GM12878 (cell line): ENCODE measurements at regions not wholly inside any gene's neighbourhood (a gene's known extent, or its start where the extent isn't known, plus 50 kb on each side); places are given as distances from the start of the nearest gene placed in this dataset.

Source experiments
- ATAC-seq: fragments of 200-7000 bp; cut with Tn5 transposase; 3 replicates; pipeline ENCODE4 v1.9.1; 2020; ENCODE audit warnings: mild to moderate bottlenecking, moderate library complexity
- BruUV-seq: library from RNA; stranded (reverse); fragments of 400-500 nt; replicated peaks from 2 replicates; lab custom pipeline; 2021; lab: Mats Ljungman, UMichigan
- CTCF ChIA-PET: fragments of 300-600 bp; sonication (Branson Sonifier 250); formaldehyde crosslinking; extraction: SDS; loops from one replicate; lab custom pipeline; 2021; ENCODE audit warnings: inconsistent platforms; lab: Yijun Ruan, JAX
- POLR2A ChIA-PET: fragments of 350-600 bp; formaldehyde crosslinking; extraction: SDS; loops from one replicate; lab custom pipeline; 2021; ENCODE audit warnings: inconsistent platforms; lab: Charles Lee
- RAD21 ChIA-PET: fragments of 300-600 bp; sonication (Branson Sonifier 250); formaldehyde crosslinking; loops from one replicate; lab custom pipeline; 2023; ENCODE audit warnings: antibody characterized with exemption; ENCODE audit not compliant: unreplicated experiment; lab: Charles Lee
- SMC1A ChIA-PET: fragments of 300-600 bp; sonication (Branson Sonifier 250); formaldehyde crosslinking; loops from one replicate; lab custom pipeline; 2023; ENCODE audit not compliant: unreplicated experiment, uncharacterized antibody; lab: Charles Lee
- DNase-seq: peaks from one replicate; pipeline ENCODE4 v3.0.0-alpha.2; 2011; ENCODE audit warnings: low read depth, low spot score
- FAIRE-seq: peaks from 3 replicates; lab custom pipeline; 2011; peaks lifted over from hg19 to GRCh38; lab: Jason Lieb, UNC
- H2AFZ ChIP-seq: 2 replicates; pipeline ENCODE4 v1.6.0; 2011; ENCODE audit warnings: low read depth, low read length, control low read depth; ENCODE audit not compliant: control insufficient read depth
- H3K27ac ChIP-seq: 2 replicates; pipeline ENCODE4 v1.5.1; 2011; ENCODE audit warnings: control low read depth; ENCODE audit not compliant: control insufficient read depth, insufficient read depth
- H3K27me3 ChIP-seq, 2 experiments: replicated peaks in 1 of 2; 2 replicates each; pipeline versions ENCODE4 v1.6.0 to v1.6.1; 2011; ENCODE audit warnings: low read length in 1 of 2; ENCODE audit not compliant: control insufficient read depth in 2 of 2, insufficient read depth in 2 of 2
- H3K36me3 ChIP-seq, 2 experiments: 2 replicates each; pipeline ENCODE4 v1.5.1; 2011; ENCODE audit warnings: low read length in 1 of 2; ENCODE audit not compliant: control insufficient read depth in 2 of 2, insufficient read depth in 2 of 2
- H3K4me1 ChIP-seq: 2 replicates; pipeline ENCODE4 v1.6.1; 2011; ENCODE audit warnings: mild to moderate bottlenecking, low read length, moderate library complexity, mixed read lengths; ENCODE audit not compliant: control insufficient read depth, insufficient read depth
- H3K4me2 ChIP-seq: 2 replicates; pipeline ENCODE4 v1.6.0; 2011; ENCODE audit warnings: control low read depth; ENCODE audit not compliant: control insufficient read depth, insufficient read depth
- H3K4me3 ChIP-seq: fragments of 200-600 bp; sonication (generic); 2 replicates; pipeline ENCODE4 v1.5.1; 2016
- H3K79me2 ChIP-seq: 2 replicates; pipeline ENCODE4 v1.6.0; 2011; ENCODE audit warnings: low read length; ENCODE audit not compliant: control insufficient read depth, insufficient read depth
- H3K9ac ChIP-seq: 2 replicates; pipeline ENCODE4 v1.8.0; 2011; ENCODE audit warnings: low read length, control low read depth, mixed read lengths; ENCODE audit not compliant: control insufficient read depth, insufficient read depth
- H3K9me3 ChIP-seq: replicated peaks from 3 replicates; pipeline ENCODE4 v1.5.1; 2011; ENCODE audit warnings: mild to moderate bottlenecking, low read length; ENCODE audit not compliant: control insufficient read depth, insufficient read depth
- H4K20me1 ChIP-seq: 2 replicates; pipeline ENCODE4 v1.6.0; 2011; ENCODE audit not compliant: control insufficient read depth, insufficient read depth
- CHD1 ChIP-seq: IDR thresholded peaks from 2 replicates; pipeline ENCODE4 v1.6.1; 2012; ENCODE audit warnings: low read depth, low read length, improper control_type of control experiment
- HSF1 ChIP-seq: fragments of 150-350 bp; IDR thresholded peaks from 2 replicates; pipeline ENCODE4 v1.6.1; 2014; ENCODE audit warnings: mild to moderate bottlenecking, low read depth, low read length
- JUND ChIP-seq: IDR thresholded peaks from 2 replicates; pipeline ENCODE4 v1.6.1; 2012; ENCODE audit warnings: low read depth, mild to moderate bottlenecking, low read length, improper control_type of control experiment, moderate library complexity
- MEF2A ChIP-seq: IDR thresholded peaks from 2 replicates; pipeline ENCODE4 v1.6.1; 2011; ENCODE audit warnings: low read depth, mild to moderate bottlenecking, low read length, moderate library complexity; ENCODE audit not compliant: insufficient read depth
- NBN ChIP-seq: fragments of 450-650 bp; IDR thresholded peaks from 2 replicates; pipeline ENCODE4 v1.6.1; 2016
- NFYB ChIP-seq: IDR thresholded peaks from 2 replicates; pipeline ENCODE4 v1.6.1; 2011; ENCODE audit warnings: low read depth, mild to moderate bottlenecking, low read length, improper control_type of control experiment, moderate library complexity; ENCODE audit not compliant: insufficient read depth
- NRF1 ChIP-seq: conservative IDR thresholded peaks from 2 replicates; pipeline ENCODE4 v1.6.1; 2011; ENCODE audit warnings: mild to moderate bottlenecking, low read depth, low read length, improper control_type of control experiment
- PBX3 ChIP-seq: IDR thresholded peaks from 2 replicates; pipeline ENCODE4 v1.6.1; 2011; ENCODE audit warnings: mild to moderate bottlenecking, low read depth, low read length, moderate library complexity; ENCODE audit not compliant: insufficient replicate concordance
- REST ChIP-seq: IDR thresholded peaks from 2 replicates; pipeline ENCODE4 v1.6.1; 2012; ENCODE audit warnings: mild to moderate bottlenecking, low read depth, low read length
- SKIL ChIP-seq: fragments of 450-650 bp; IDR thresholded peaks from 2 replicates; pipeline ENCODE4 v1.6.1; 2017; ENCODE audit warnings: mild to moderate bottlenecking, low read depth, inconsistent platforms; ENCODE audit not compliant: poor library complexity, severe bottlenecking
- STAT1 ChIP-seq: fragments of 450-650 bp; conservative IDR thresholded peaks from 2 replicates; pipeline ENCODE4 v1.6.1; 2014; ENCODE audit warnings: antibody characterized with exemption, mild to moderate bottlenecking
- YBX1 ChIP-seq: fragments of 450-650 bp; IDR thresholded peaks from 2 replicates; pipeline ENCODE4 v1.6.1; 2016; ENCODE audit warnings: antibody characterized with exemption
- YY1 ChIP-seq: IDR thresholded peaks from 2 replicates; pipeline ENCODE4 v1.6.1; 2011; ENCODE audit warnings: low read depth, mild to moderate bottlenecking, low read length
- ZNF207 ChIP-seq: fragments of 450-650 bp; IDR thresholded peaks from 2 replicates; pipeline ENCODE4 v1.6.1; 2014; ENCODE audit warnings: antibody characterized with exemption, mild to moderate bottlenecking, borderline replicate concordance
- WGBS: methylation state at CpG from one replicate; pipeline ENCODE4 v1.1.6; 2016; ENCODE audit warnings: low lambda C conversion rate; ENCODE audit not compliant: insufficient replicate concordance, insufficient coverage; ENCODE audit errors: missing lambda C conversion rate; 5-methylcytosine and 5-hydroxymethylcytosine counted together
- in situ Hi-C: fragments of 300-500 bp; cut with MboI; formaldehyde crosslinking; loops from 9 replicates; pipeline ENCODE4 v1.14.3; 2018; ENCODE audit warnings: mixed read lengths
- intact Hi-C: fragments of 100-400 bp; cut with micrococcal nuclease; formaldehyde crosslinking; loops from one replicate; pipeline ENCODE4 v1.14.2; 2022; ENCODE audit not compliant: unreplicated experiment

- no TSS peak for BruUV-seq
- DNase-seq (no peak), FAIRE-seq (no peak), ATAC-seq (no peak)
- H3K4me3 ChIP-seq, result no peak overlapping the region
- WGBS, result 13% methylated on average over 2 of the region's 2 CpGs
- intact Hi-C loops, result no loop called here
- ChIA-PET CTCF (no interaction called here), RAD21 (no interaction called here), POLR2A (no interaction called here), SMC1A (no interaction called here)
- no peaks in the 10 kb centered on the region for H3K4me1 ChIP-seq
- no peak overlapping the region for H3K4me2 ChIP-seq
- no peak overlapping the region for H3K9ac ChIP-seq
- H3K79me2 ChIP-seq, result no peaks in the 10 kb centered on the region
- in situ Hi-C loops, result no loop called here
- no peaks in the 10 kb centered on the region for H3K27me3 ChIP-seq
- no peaks in the 10 kb centered on the region for H3K9me3 ChIP-seq
- no peak overlapping the region for H3K27ac ChIP-seq
- H3K36me3 ChIP-seq, result no peaks in the 10 kb centered on the region
- no peaks in the 10 kb centered on the region for H4K20me1 ChIP-seq
- H2AFZ ChIP-seq, result no peak overlapping the region
- TF ChIP-seq YY1, result no peak
- TF ChIP-seq STAT1, result no peak
- TF ChIP-seq CHD1, result no peak
- no peak for TF ChIP-seq PBX3
- TF ChIP-seq NFYB, result no peak
- TF ChIP-seq SKIL, result no peak
- TF ChIP-seq YBX1, result no peak
- no peak for TF ChIP-seq HSF1
- no peak for TF ChIP-seq NRF1
- TF ChIP-seq REST, result no peak
- no peak for TF ChIP-seq ZNF207
- TF ChIP-seq MEF2A, result no peak
- TF ChIP-seq JUND, result no peak
- TF ChIP-seq NBN, result no peak
Measured at GRCh38 chr22:47705350-47705749, 942.9 kb downstream of the TBC1D22A start.
